Kidney capillary endothelial cell (primary cell): ENCODE measurements at regions not wholly inside any gene's neighbourhood (a gene's known extent, or its start where the extent isn't known, plus 50 kb on each side); places are given as distances from the start of the nearest gene placed in this dataset.

Experiments used
- DNase-seq: peaks from one replicate; pipeline ENCODE4 v3.0.0-alpha.2; 2018; ENCODE audit warnings: low spot score

GRCh38 chr11:19661827-19662226 is 50.8 kb upstream of the NAV2 start:
- DNase-seq, result no peak

GRCh38 chr11:19660076-19660475 is 52.6 kb upstream of the NAV2 start:
- DNase-seq, result peak; percentile 76

GRCh38 chr11:19659529-19659928 is 53.1 kb upstream of the NAV2 start:
- DNase-seq, result no peak

GRCh38 chr11:19658344-19658743 is 54.3 kb upstream of the NAV2 start:
- DNase-seq, result no peak

GRCh38 chr11:19656140-19656541 is 56.5 kb upstream of the NAV2 start:
- DNase-seq, result no peak

GRCh38 chr11:19652623-19653375 is 59.8 kb upstream of the NAV2 start:
- DNase-seq, result no peak

GRCh38 chr11:19651653-19652052 is 61.0 kb upstream of the NAV2 start:
- DNase-seq, result no peak

- DNase-seq, result no peak
Measured at GRCh38 chr11:19651028-19651427, 61.6 kb upstream of the NAV2 start.

GRCh38 chr11:19650467-19650866 is 62.2 kb upstream of the NAV2 start:
- no peak for DNase-seq

- DNase-seq, result no peak
Measured at GRCh38 chr11:19649751-19650150, 62.9 kb upstream of the NAV2 start.

GRCh38 chr11:19648321-19648720 is 64.3 kb upstream of the NAV2 start:
- no peak for DNase-seq

GRCh38 chr11:19647816-19648215 is 64.8 kb upstream of the NAV2 start:
- no peak for DNase-seq

GRCh38 chr11:19646921-19647320 is 65.7 kb upstream of the NAV2 start:
- DNase-seq, result no peak

- DNase-seq, result no peak
Measured at GRCh38 chr11:19646308-19646707, 66.3 kb upstream of the NAV2 start.

- no peak for DNase-seq
Measured at GRCh38 chr11:19644316-19644715, 68.3 kb upstream of the NAV2 start.

- no peak for DNase-seq
Measured at GRCh38 chr11:19642185-19643158, 70.2 kb upstream of the NAV2 start.

- no peak for DNase-seq
Measured at GRCh38 chr11:19639603-19640105, 73.0 kb upstream of the NAV2 start.

- DNase-seq, result no peak
Measured at GRCh38 chr11:19635332-19635731, 77.3 kb upstream of the NAV2 start.

- no peak for DNase-seq
Measured at GRCh38 chr11:19633276-19633675, 79.4 kb upstream of the NAV2 start.

- DNase-seq, result no peak
Measured at GRCh38 chr11:19632499-19632834, 80.2 kb upstream of the NAV2 start.

- DNase-seq, result no peak
Measured at GRCh38 chr11:19631712-19632498, 80.7 kb upstream of the NAV2 start.

GRCh38 chr11:19628018-19628417 is 84.6 kb upstream of the NAV2 start:
- DNase-seq, result peak; percentile 89
